ENCODE measurements at regions not wholly inside any gene's neighbourhood (a gene's known extent, or its start where the extent isn't known, plus 50 kb on each side); places are given as distances from the start of the nearest gene placed in this dataset.

- TF ChIP-seq CTCF (IDR thresholded peaks at IDR 0.05) (no peak), EZH2 (IDR thresholded peaks at IDR 0.05) (no peak)
Observed at GRCh38 chr13:86309881-86310280, 510.7 kb upstream of the SLITRK6 start.

Measured in neural progenitor cell (in vitro differentiated cells).